CD14-positive monocyte (primary cell): ENCODE measurements at regions not wholly inside any gene's neighbourhood (a gene's known extent, or its start where the extent isn't known, plus 50 kb on each side); places are given as distances from the start of the nearest gene placed in this dataset.

ENCODE experiments used
- DNase-seq, 3 donors: peaks; one replicate each; pipeline ENCODE4 v3.0.0-alpha.2; 2011 to 2022
- H2AFZ ChIP-seq: 2 replicates; pipeline ENCODE4 v1.6.0; 2012; ENCODE audit warnings: mild to moderate bottlenecking, low read depth, low read length, inconsistent platforms; ENCODE audit not compliant: insufficient read depth, poor library complexity, severe bottlenecking
- H3K27ac ChIP-seq, 2 donors: 1 replicate in 1 of 2; 2 replicates in 1 of 2; pipeline ENCODE4 v1.5.1; 2012 to 2013; ENCODE audit warnings: low read length in 2 of 2, control low read depth in 1 of 2, inconsistent platforms in 1 of 2, low read depth in 1 of 2, mild to moderate bottlenecking in 1 of 2
- H3K27me3 ChIP-seq, 2 donors: one replicate each; pipeline versions ENCODE4 v1.6.0 to v1.6.1; 2011 to 2013; ENCODE audit warnings: low read length in 2 of 2; ENCODE audit not compliant: control insufficient read depth in 2 of 2, insufficient read depth in 2 of 2
- H3K36me3 ChIP-seq, 2 donors: replicated peaks in 1 of 2; 1 replicate in 1 of 2; 2 replicates in 1 of 2; pipeline versions ENCODE4 v1.5.1 to v1.6.1; 2012 to 2013; ENCODE audit warnings: low read length in 2 of 2, control low read depth in 1 of 2, inconsistent platforms in 1 of 2, mild to moderate bottlenecking in 1 of 2; ENCODE audit not compliant: insufficient read depth in 2 of 2, control insufficient read depth in 1 of 2
- H3K4me1 ChIP-seq, 2 donors: 1 replicate in 1 of 2; 2 replicates in 1 of 2; pipeline versions ENCODE4 v1.5.1 to v1.6.1; 2012 to 2013; ENCODE audit warnings: low read length in 2 of 2, control low read depth in 1 of 2, inconsistent platforms in 1 of 2, mild to moderate bottlenecking in 1 of 2, moderate library complexity in 1 of 2; ENCODE audit not compliant: insufficient read depth in 2 of 2, control insufficient read depth in 1 of 2
- H3K4me2 ChIP-seq: replicated peaks from 2 replicates; pipeline ENCODE3; 2012; ENCODE audit warnings: low read length, moderate library complexity, mild to moderate bottlenecking; ENCODE audit not compliant: poor library complexity, severe bottlenecking; ENCODE audit errors: extremely low read depth
- H3K4me3 ChIP-seq, 3 experiments: fragments of 200-600 bp in 1 of 3; sonication (generic) in 1 of 3; replicated peaks in 1 of 3; 1 replicate in 2 of 3; 2 replicates in 1 of 3; pipeline ENCODE4 v1.5.1; 2011 to 2013; ENCODE audit warnings: low read length in 3 of 3, mild to moderate bottlenecking in 3 of 3, control low read depth in 2 of 3, low read depth in 2 of 3, inconsistent platforms in 1 of 3, moderate library complexity in 1 of 3
- H3K79me2 ChIP-seq: 2 replicates; pipeline ENCODE4 v1.6.0; 2012; ENCODE audit warnings: mild to moderate bottlenecking, control low read depth, inconsistent platforms, low read length, moderate library complexity; ENCODE audit not compliant: insufficient read depth
- H3K9ac ChIP-seq: 2 replicates; pipeline ENCODE4 v1.6.0; 2017; ENCODE audit warnings: low read length, mild to moderate bottlenecking; ENCODE audit not compliant: insufficient read depth, poor library complexity, severe bottlenecking
- H3K9me3 ChIP-seq, 2 donors: replicated peaks in 1 of 2; 1 replicate in 1 of 2; 2 replicates in 1 of 2; pipeline versions ENCODE4 v1.5.1 to v1.6.1; 2012 to 2013; ENCODE audit warnings: low read length in 2 of 2, control low read depth in 1 of 2; ENCODE audit not compliant: control insufficient read depth in 1 of 2, insufficient read depth in 1 of 2
- H4K20me1 ChIP-seq: 2 replicates; pipeline ENCODE4 v1.6.0; 2012; ENCODE audit warnings: mild to moderate bottlenecking, low read length, control low read depth, moderate library complexity; ENCODE audit not compliant: insufficient read depth
- H3K27ac Mint-ChIP-seq, 7 donors: one replicate each; pipeline ENCODE4 v1.8.0; 2020; ENCODE audit warnings: mild to moderate bottlenecking in 7 of 7, mixed read lengths in 7 of 7, moderate library complexity in 6 of 7, inconsistent platforms in 2 of 7
- H3K27me3 Mint-ChIP-seq, 3 donors: one replicate each; pipeline ENCODE4 v1.8.0; 2021 to 2022; ENCODE audit warnings: low read depth in 3 of 3, mild to moderate bottlenecking in 3 of 3, mixed read lengths in 3 of 3, moderate library complexity in 3 of 3, inconsistent platforms in 1 of 3
- H3K36me3 Mint-ChIP-seq, 2 donors: one replicate each; pipeline ENCODE4 v1.8.0; 2020; ENCODE audit warnings: mixed read lengths in 2 of 2, inconsistent platforms in 1 of 2, mild to moderate bottlenecking in 1 of 2
- H3K4me1 Mint-ChIP-seq: one replicate; pipeline ENCODE4 v1.8.0; 2020; ENCODE audit warnings: mild to moderate bottlenecking, mixed read lengths
- H3K4me3 Mint-ChIP-seq, 2 donors: one replicate each; pipeline ENCODE4 v1.8.0; 2020; ENCODE audit warnings: mild to moderate bottlenecking in 2 of 2, mixed read lengths in 2 of 2, moderate library complexity in 1 of 2
- H3K9me3 Mint-ChIP-seq, 7 donors: one replicate each; pipeline ENCODE4 v1.8.0; 2020 to 2022; ENCODE audit warnings: mixed read lengths in 7 of 7, mild to moderate bottlenecking in 6 of 7, moderate library complexity in 6 of 7, inconsistent platforms in 2 of 7
- CTCF ChIP-seq: fragments of 200-600 bp; IDR thresholded peaks from one replicate; pipeline ENCODE4 v1.8.0; 2022; ENCODE audit warnings: antibody characterized with exemption, mild to moderate bottlenecking
- WGBS: methylation state at CpG from one replicate; pipeline ENCODE4 v1.1.5; 2013; ENCODE audit warnings: missing lambda C conversion rate; ENCODE audit not compliant: insufficient coverage; 5-methylcytosine and 5-hydroxymethylcytosine counted together
- intact Hi-C, 2 donors: fragments of 100-400 bp; cut with micrococcal nuclease; formaldehyde crosslinking; loops; one replicate each; pipeline versions ENCODE4 v1.15.0 to v1.15.1; 2023

- Mint-ChIP-seq H3K4me3 (no peak overlapping the region), H3K4me1 (no peaks in the 10 kb centered on the region), H3K36me3 (no peaks in the 10 kb centered on the region), H3K27me3 (peaks cover 0 to 3% (median 3%) of the 10 kb centered on the region in 3 donors), H3K27ac (peak overlapping the region in 1 of 7 donors; percentile 50), H3K9me3 (no peaks in the 10 kb centered on the region)
- no peak for TF ChIP-seq CTCF
- WGBS = 89% methylated on average over 11 of the region's 15 CpGs
- no peak overlapping the region for H3K4me2 ChIP-seq
- no peaks in the 10 kb centered on the region for H3K27me3 ChIP-seq
- H3K4me1 ChIP-seq = no peaks in the 10 kb centered on the region
- no peaks in the 10 kb centered on the region for H3K79me2 ChIP-seq
- H4K20me1 ChIP-seq = no peaks in the 10 kb centered on the region
- DNase-seq = no peak
- no peaks in the 10 kb centered on the region for H3K36me3 ChIP-seq
- H3K27ac ChIP-seq = no peak overlapping the region
- H3K4me3 ChIP-seq = no peak overlapping the region
- H3K9ac ChIP-seq = no peak overlapping the region
- intact Hi-C loops = no loop called here
- H2AFZ ChIP-seq = no peak overlapping the region
- H3K9me3 ChIP-seq = no peaks in the 10 kb centered on the region
These were observed 106.6 kb upstream of the TNS3 start for GRCh38 chr7:47688311-47689100.

- Mint-ChIP-seq H3K9me3 (no peaks in the 10 kb centered on the region), H3K4me3 (no peak overlapping the region), H3K27me3 (peaks cover 0 to 3% (median 3%) of the 10 kb centered on the region in 3 donors), H3K36me3 (no peaks in the 10 kb centered on the region), H3K27ac (no peak overlapping the region), H3K4me1 (no peaks in the 10 kb centered on the region)
- Histone ChIP-seq H3K27me3 (no peaks in the 10 kb centered on the region), H3K27ac (no peak overlapping the region), H3K79me2 (no peaks in the 10 kb centered on the region), H3K4me3 (no peak overlapping the region), H3K9ac (no peak overlapping the region), H3K4me2 (no peak overlapping the region), H2AFZ (no peak overlapping the region), H3K4me1 (no peaks in the 10 kb centered on the region), H3K36me3 (no peaks in the 10 kb centered on the region), H3K9me3 (no peaks in the 10 kb centered on the region), H4K20me1 (no peaks in the 10 kb centered on the region)
- no peak for TF ChIP-seq CTCF
- 100% methylated on average over 3 of the region's 5 CpGs for WGBS
- no peak for DNase-seq
- intact Hi-C loops = no loop called here
These were observed 103.9 kb upstream of the TNS3 start for GRCh38 chr7:47685712-47686376.
